ENCODE measurements at regions not wholly inside any gene's neighbourhood (a gene's known extent, or its start where the extent isn't known, plus 50 kb on each side); places are given as distances from the start of the nearest gene placed in this dataset.
"Not testable (repeated sequence)": the region's sequence is repeated elsewhere in the genome, so short reads cannot be mapped to it uniquely, and the experiment has no call there.

DNA sequence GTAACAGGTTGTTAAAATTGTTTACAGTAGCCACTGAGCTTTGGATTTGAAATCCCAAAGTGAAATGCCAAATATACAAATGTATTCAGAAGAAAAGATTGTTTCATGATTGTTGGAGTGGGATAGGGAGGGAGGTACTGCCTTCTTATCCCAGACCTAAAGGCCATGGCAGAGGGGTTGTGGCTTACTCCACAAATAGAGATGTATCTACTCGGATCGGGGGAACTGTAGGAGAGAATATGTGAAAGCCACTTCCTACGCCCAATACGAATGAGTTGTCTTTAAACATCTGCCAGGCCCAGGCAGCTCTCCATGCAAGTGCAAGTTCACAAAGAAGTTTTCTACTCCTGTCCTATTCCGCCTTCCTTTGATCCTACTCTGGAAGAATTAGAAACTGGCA is 150.2 kb upstream of the PRSS12 start:
- DNase-seq (ENCODE audit: low spot score) = not testable (repeated sequence)

DNA sequence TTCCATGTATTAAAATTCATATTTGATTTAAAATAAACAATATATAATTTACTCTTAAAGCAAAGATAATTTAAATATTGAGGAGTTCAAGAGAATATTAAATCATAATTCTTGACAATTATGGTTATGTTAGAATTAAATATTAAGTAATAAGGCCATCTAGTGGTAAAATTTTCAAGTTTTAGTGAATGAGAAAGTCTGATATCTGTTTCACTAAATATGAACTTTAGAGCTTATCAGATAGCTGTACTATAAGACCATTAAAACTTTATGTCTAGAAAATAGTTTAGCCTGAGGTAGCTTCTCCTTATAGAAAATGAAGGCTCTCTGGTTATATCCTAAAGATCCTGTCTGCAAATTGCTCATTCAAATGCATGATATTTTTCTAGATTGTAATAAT is 152.1 kb upstream of the PRSS12 start:
- not testable (repeated sequence) for DNase-seq (ENCODE audit: low spot score)

DNA sequence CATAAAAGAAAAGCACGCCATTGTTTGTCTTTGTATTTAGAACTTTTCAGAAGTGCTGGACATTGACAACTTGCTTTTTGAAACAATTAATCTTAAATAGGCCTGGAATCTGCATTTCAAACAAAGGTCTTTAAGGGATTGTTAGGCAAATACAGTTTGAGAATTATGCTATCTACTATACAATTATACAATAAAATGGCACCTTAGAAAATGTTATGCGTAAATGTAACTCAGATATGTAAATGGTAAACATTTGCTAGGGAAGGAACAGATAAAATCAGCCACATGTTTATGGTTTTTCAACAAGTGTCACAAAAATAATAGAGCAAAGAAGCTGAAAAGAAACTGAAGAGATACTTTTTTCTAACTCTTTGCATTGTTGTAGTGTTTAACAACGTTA is 152.7 kb upstream of the PRSS12 start:
- DNase-seq (ENCODE audit: low spot score) = not testable (repeated sequence)

DNA sequence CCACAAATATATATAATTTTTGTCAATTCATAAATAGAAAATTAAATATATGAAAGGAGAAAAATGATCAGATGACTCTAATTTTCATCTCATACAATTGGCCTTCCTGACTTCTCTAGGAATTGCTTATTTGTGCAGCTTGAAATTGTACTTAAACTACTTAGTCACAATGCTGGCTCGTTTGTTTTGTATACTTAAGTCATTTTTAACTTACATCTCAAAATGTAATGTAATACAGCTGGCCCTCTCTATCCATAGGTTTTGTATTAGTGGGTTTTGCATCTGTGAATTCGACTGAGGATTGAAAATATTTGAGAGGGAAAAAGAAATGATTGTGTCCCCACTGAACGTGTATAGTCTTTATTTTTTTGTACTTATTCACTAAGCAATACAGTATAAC is 160.1 kb upstream of the PRSS12 start:
- not testable (repeated sequence) for DNase-seq (ENCODE audit: low spot score)

DNA sequence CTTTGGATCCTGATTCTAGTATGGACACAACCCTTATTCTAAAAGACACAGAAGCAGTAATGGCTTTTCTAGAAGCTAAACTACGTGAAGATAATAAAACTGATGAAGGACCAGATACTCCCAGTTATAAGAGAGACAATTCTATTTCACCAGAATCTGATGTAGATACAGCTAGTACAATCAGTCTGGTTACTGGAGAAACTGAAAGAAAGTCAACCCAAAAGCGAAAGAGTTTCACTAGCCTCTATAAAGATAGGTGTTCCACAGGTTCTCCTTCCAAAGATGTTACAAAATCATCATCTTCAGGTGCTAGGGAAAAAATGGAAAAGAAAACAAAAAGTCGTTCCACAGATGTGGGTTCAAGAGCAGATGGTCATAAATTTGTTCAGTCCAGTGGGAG is 161.5 kb upstream of the PRSS12 start:
- DNase-seq (ENCODE audit: low spot score) = not testable (repeated sequence)

DNA sequence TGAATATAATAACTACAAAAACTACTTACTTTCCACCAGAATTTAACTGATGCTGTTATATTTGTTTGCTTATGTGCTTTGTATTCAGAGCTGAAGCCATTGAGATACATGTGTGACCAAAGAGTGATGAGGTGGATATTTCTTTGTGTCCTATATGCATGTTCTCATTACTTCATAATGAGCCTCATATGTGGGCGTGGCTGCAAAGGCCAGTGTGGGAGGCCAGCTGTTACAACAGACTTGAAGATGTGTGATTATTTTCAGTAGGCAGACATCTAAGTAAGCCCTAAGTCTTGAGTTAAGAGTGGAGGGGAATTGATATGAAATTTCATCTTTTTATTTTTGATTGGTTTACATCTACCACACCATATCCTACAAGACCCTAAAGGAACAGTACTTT is 163.3 kb upstream of the PRSS12 start:
- DNase-seq (ENCODE audit: low spot score) = not testable (repeated sequence)

DNA sequence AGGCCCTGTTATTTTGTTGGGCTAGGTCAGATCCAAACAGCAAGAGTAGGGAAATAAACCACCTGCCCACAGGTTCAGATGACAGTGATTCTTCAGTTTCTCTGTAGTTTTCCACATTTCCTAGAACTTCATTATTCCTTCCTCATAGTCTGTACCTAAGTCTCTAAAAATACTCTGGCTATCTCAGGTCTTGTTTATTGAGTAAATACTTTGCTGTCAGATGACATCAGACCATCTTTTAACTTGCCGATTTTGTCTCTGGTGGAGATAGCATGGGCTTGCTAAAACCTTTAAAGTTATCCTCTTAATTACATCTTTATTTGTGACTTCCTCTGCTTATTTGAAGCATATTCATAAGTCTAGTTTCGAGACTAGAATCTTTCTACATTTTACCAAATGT is 155.1 kb upstream of the METTL14 start:
- DNase-seq (ENCODE audit: low spot score) = not testable (repeated sequence)

DNA sequence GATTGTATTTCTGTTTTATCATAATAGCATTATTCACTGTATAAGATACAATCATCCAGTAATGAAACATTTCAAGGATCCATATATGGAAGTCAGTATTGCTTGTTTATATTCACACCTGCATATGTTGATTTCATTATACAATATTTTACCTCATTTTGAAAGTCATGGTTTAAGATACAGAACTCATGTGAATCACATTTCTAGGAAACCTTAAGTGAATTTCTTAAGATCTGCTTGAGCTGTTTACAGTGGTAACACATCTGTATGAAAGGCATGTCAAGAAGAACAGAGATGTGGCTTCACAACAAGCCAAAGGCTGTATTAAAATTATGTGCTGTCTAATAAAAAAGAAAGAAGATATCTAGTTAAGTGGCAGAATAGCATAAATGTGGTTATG is 153.2 kb upstream of the METTL14 start:
- not testable (repeated sequence) for DNase-seq (ENCODE audit: low spot score)

DNA sequence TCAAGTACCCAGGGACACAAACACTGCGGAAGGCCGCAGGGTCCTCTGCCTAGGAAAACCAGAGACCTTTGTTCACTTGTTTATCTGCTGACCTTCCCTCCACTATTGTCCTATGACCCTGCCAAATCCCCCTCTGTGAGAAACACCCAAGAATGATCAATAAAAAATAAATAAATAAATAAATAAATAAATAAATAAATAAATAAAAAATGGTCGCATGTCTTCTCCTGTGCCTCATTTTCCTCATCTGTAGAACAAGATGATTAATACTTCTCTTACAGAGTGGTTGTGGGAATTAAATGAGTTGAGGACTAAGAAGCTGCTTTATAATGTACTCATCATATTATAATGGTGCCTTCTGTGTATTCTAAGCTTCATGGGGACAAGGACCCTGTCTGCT is 149.4 kb upstream of the METTL14 start:
- not testable (repeated sequence) for DNase-seq (ENCODE audit: low spot score)

DNA sequence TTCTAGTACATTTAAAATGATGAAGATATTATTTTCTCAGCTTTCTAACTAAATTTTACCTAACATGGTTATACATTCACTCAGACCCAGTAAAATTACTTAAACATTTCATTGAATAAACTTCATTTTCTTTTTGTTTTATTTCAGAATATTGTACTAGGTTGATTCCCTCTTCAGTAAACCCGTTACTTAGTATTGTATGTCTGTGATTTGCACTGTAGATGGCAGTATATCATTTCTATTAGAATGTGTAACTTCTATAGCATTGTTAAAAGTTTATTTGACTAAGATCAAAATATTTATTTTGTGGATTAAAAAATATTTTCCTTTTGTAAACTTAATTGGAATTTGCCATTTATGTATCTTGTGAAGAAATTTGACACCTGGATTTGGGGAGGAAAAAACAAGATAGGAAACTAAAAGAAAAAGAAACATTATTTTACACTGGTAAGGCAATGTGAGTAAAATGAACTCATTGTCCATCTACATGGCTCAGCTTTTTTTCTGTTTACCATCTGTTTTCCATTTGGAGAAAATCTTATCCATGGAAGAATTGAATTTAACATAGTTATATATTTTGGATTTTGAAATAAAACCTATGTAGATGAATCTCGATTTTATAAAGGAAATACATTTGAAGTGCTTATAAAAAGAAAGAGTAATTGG is 145.6 kb upstream of the METTL14 start:
- DNase-seq (ENCODE audit: low spot score) = not testable (repeated sequence)

DNA sequence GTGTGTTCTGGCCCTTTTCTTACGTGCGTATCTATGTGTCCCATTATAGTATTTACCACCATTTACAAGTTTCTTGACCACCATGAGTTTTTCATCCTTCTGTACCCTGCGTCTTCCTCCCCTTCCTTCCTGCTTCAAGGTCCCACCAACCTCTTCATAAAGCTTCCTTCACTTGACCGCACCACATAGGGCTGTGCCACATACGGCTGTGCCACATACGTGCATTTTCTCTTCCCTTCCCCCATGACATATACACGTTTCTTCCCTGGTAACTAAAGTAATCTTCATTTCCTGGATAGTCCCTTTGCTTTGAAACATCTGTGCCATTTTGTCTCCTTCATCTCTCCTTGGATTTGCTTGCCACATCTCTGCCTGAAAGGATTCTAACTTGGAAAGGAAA is 128.6 kb upstream of the METTL14 start:
- DNase-seq (ENCODE audit: low spot score) = not testable (repeated sequence)

DNA sequence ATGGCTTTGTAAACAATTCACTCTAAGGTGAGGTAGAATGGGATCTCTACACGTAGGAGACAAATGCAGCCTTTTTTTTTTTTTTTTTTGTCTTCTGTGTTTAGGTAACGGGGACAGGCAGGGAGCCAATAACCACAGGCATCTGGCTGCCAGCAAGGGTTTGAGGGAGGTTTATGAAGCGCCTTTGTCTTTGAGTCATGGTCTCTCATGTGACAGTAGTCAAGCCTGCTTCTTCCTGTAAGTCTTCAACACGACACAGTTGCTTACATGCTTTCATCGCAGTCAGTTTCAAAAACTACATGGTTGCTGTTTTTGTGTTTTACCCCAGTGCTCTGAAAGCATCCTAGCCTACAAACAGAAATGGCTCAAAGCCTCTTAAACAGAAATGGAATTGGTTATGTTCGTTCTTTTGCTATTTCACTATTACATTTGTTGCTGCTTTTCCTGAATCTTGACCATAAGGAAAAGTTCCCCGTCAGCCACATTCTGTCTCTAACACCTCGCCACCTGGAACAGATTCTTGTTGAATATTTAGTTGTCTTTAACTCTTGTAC is 127.8 kb upstream of the METTL14 start:
- DNase-seq (ENCODE audit: low spot score) = no peak

DNA sequence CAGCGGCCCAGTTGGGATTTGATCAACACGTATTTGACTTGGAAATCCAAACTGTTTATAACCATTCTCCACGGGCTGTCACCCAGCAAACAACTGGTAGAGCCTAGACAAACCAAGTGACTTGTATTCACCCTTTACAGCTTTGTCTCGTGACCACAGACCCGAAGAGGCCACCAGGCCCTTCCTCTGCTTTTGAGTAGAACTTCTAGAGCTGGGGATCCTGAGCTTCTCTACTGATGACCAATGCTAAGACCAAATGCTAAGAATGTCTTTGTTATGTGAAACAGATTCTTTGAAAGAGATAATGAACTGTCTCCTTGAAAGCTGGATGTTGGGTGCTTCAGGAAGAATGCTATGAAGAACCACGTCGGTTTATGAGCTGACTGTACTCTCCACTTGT is 127.0 kb upstream of the METTL14 start:
- DNase-seq (ENCODE audit: low spot score) = not testable (repeated sequence)

DNA sequence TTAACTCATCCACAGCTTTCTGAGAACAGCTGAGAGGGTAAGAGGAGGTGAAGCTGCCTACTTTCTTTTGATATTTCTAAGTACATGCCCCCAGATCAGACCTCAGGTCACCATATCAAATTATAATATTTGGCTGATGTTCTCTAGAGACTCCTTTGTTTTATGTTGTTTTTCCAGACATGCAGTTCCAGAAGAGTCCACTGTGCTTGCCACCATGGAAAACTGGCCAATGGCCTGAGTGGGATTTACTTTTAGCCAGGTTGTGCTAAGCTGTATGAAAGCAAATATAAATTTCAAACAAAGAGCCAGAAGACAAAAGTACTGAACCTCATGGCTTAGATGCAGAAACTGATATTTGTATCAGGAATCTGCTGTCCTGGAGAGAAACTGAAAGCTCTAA is 123.6 kb upstream of the METTL14 start:
- DNase-seq (ENCODE audit: low spot score) = not testable (repeated sequence)

DNA sequence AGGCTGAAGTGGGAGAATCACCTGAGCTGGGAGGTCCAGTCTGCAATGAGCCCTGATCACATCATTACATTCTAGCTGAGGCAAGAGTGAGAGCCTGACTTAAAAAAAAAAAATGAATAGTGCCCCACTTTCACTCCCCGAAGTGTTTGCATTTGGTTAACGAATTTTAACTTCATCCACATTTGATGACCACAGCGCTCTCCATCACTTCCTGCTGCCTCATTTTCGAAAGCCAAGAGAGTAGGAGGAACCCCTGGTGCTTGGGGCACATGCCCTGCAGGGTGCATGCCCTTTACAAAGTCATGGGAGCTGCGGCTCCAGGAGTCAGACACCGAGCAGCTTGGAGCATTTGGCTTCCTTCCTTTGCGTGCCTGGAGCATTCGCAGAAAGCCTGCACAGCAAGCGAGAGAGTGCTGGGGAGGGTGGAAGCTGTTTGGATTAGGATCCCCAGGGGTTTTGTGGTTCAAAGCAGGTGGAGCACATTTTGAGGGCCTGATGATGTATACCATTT is 119.1 kb upstream of the METTL14 start:
- DNase-seq (ENCODE audit: low spot score) = not testable (repeated sequence)

DNA sequence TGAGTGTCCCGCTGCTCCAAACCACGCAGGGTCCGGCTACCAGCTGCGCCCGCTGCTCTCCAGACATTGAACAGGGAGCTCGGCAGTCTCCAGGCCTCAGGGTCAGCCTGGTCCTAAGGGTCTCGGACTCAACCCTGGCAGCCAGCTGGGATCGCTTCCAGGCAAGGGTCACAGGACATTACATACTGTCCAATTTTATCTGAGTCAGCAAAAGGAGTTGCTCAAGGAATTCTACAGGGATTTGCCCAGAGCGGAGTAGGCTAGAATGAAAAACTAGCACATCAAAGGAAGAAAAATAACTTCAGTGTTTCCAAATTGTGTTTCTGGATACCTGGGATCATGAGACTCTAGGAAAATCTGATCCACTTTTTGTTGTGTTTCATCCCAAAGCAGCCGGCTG is 112.2 kb upstream of the METTL14 start:
- not testable (repeated sequence) for DNase-seq (ENCODE audit: low spot score)

DNA sequence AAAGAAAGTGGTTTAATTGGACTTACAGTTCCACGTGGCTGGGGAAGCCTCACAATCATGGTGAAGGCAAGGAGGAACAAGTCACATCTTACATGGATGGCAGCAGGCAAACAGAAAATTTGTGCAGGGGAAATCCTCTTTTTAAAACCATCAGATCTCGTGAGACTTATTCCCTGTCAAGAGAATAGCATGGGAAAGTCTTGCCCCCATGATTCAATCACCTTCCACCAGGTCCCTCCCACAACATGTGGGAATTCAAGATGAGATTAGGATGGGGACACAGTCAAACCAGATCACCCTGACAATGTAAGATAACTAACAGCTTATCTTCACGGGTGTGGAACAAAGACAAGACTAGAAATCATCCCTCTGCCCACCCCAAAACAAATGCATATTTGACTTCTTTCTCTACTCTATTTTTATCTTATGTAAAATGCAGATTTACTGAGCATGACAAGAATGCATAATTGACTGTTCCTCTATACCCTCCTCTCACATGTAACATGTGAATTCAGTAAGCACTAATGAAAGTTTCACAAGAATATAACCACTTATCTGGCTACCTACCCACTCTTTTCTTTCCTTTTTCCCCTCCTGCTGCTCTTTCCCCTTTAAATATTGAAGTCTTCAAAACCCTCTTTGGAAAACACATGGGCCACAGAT is 110.8 kb upstream of the METTL14 start:
- DNase-seq (ENCODE audit: low spot score) = not testable (repeated sequence)

DNA sequence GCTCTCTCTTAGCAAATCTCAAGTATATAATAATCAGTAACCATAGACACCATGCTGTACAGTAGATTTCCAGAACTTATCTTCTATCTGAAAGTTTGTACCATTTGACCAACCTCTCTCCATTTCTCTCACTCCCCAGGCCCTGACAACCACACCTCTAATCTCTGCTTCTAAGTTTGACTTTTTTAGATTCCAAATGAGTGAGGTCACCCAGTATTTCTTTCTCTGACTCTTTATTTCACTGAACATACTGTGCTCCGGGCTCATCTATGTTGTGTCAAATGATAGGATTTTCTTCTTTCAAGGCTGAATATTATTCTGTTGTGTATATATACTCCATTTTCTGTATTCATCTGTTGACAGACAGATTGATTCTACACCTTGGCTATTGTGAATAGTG is 110.1 kb upstream of the METTL14 start:
- DNase-seq (ENCODE audit: low spot score) = not testable (repeated sequence)

DNA sequence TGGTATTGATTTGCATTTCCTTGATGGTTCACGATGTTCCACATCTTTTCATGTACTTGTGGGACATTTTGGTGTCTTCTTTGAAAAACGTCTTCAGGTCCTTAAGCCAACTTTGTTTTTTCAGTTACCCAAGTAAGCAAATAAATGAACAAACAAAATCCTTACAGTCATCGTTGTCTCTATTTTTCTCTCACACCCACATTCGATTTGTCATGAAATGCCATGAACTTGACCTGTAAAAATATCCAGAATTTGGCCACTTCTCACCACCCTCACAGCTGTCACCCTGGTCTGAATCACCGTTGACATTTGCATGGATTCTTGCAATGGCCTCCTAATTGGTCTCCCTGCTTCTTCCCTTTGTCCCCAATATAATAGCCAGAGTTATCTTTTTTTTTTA is 109.5 kb upstream of the METTL14 start:
- DNase-seq (ENCODE audit: low spot score) = not testable (repeated sequence)

DNA sequence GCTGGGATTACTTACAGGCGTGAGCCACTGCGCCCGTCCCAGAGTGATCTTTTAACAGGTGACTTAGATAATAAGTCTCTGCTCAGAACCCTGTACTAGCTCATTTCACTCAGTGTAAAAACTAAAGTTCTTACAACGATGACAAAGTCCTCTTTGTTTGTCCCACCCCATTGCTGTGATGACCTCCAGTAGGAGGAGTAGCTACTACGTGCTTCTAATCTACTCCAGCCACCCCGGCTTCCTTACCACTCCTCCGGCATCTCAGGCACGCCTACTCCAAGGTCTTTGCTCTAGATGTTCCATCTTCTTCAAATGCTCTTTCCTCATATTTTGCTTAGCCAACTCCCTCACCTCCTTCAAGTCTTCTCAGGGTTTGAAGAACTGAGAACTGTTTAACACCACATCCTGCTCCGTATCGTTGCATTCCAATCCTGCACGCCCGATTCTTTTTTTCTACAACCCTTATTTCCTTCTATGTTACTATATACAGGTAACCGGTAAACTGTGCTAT is 108.4 kb upstream of the METTL14 start:
- DNase-seq (ENCODE audit: low spot score) = not testable (repeated sequence)

DNA sequence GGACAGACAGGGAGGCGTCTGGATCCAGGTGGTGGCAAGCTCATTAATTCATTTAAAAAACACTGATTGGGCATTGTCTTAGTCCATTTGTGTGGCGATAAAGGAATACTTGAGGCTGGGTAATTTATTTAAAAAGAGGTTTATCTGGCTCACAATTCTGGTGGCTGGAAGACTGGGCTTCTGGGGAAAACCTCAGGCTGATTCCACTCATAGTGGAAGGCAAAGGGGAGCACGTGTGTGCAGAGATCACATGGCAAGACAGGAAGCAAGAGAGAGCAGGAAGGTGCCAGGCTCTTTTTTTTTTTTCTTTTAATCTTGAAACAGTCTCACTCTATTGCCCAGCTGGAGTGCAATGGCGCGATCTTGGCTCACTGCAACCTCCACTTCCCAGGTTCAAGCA is 100.2 kb upstream of the METTL14 start:
- no peak for DNase-seq (ENCODE audit: low spot score)

DNA sequence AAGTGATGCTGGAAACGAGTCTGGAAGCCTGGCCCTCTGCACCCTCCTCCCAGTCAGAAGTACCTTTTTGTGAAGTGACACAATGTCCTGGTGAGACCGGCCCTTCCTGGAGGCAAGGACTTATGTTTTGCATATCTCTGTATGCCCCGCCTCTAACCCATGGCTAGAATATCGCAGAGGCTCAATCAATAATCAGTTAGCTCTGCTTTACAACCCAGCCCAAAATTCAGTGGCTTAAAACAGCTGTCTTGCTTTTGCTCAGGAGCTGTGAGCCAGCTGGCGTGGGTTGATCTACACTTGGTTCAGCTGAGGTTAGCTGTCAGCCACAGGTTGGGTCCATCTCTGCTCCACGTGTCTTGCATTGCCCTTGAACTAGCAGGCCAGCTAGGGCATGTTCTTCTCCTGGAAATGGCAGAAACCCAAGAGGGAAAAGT is 98.8 kb upstream of the METTL14 start:
- DNase-seq (ENCODE audit: low spot score) = no peak

All from mesenteric fat pad (tissue), 1 donor.